A549 (cell line): ENCODE measurements at regions not wholly inside any gene's neighbourhood (a gene's known extent, or its start where the extent isn't known, plus 50 kb on each side); places are given as distances from the start of the nearest gene placed in this dataset.

ENCODE experiments used
- ATAC-seq, 2 experiments: fragments of 200-7000 bp in 1 of 2; fragments of >200 bp in 1 of 2; cut with Nextera tagmentation in 1 of 2; cut with Tn5 transposase in 1 of 2; 3 replicates each; pipeline versions ENCODE4 v1.8.0 to v1.9.1; 2018 to 2020; ENCODE audit warnings: mild to moderate bottlenecking in 1 of 2, moderate library complexity in 1 of 2
- CTCF ChIA-PET: fragments of 300-600 bp; sonication (Branson Sonifier 250); formaldehyde crosslinking; extraction: SDS; loops from one replicate; lab custom pipeline; 2021; ENCODE audit warnings: antibody characterized with exemption, inconsistent platforms; lab: Yijun Ruan, JAX
- POLR2A ChIA-PET: fragments of 350-600 bp; formaldehyde crosslinking; extraction: SDS; loops from one replicate; lab custom pipeline; 2021; ENCODE audit warnings: antibody characterized with exemption, inconsistent platforms; lab: Yijun Ruan, JAX
- DNase-seq, 2 experiments: peaks; one replicate each; pipeline versions ENCODE4 v3.0.0 to v3.0.0-alpha.2; 2011 to 2016; ENCODE audit warnings: low read depth in 1 of 2, low spot score in 1 of 2
- FAIRE-seq: peaks from 2 replicates; lab custom pipeline; 2011; peaks lifted over from hg19 to GRCh38; lab: Jason Lieb, UNC
- H3K27ac ChIP-seq, 2 experiments: fragments of >200 bp; sonication (Bioruptor Twin); formaldehyde crosslinking; 3 replicates each; pipeline ENCODE4 v1.5.1; 2016 to 2017
- H3K4me1 ChIP-seq: fragments of >200 bp; sonication (Bioruptor Twin); formaldehyde crosslinking; 3 replicates; pipeline ENCODE4 v1.6.1; 2016
- H3K4me2 ChIP-seq: fragments of >200 bp; sonication (Bioruptor Twin); formaldehyde crosslinking; 3 replicates; pipeline ENCODE4 v1.6.1; 2016
- H3K4me3 ChIP-seq: fragments of >200 bp; sonication (Bioruptor Twin); formaldehyde crosslinking; 3 replicates; pipeline ENCODE4 v1.5.1; 2016
- H3K9me3 ChIP-seq: fragments of >200 bp; sonication (Bioruptor Twin); formaldehyde crosslinking; 3 replicates; pipeline ENCODE4 v1.6.1; 2016
- BHLHE40 ChIP-seq: IDR thresholded peaks from 2 replicates; pipeline ENCODE4 v1.6.1; 2012; ENCODE audit warnings: low read depth, low read length, inconsistent platforms
- EHF ChIP-seq: fragments of 250-450 bp; sonication (Bioruptor Pico); IDR thresholded peaks from 2 replicates; pipeline ENCODE4 v1.5.0; 2020; ENCODE audit warnings: mild to moderate bottlenecking
- FOSL2 ChIP-seq, 2 experiments: fragments of 450-650 bp in 1 of 2; fragments of >200 bp in 1 of 2; sonication (Bioruptor Twin) in 1 of 2; formaldehyde crosslinking; IDR thresholded peaks; 2 replicates each; pipeline versions ENCODE4 v1.5.0 to v1.6.1; 2016 to 2020; ENCODE audit warnings: mild to moderate bottlenecking in 1 of 2, moderate library complexity in 1 of 2
- HDAC2 ChIP-seq: fragments of 200-600 bp; sonication (generic); IDR thresholded peaks from 2 replicates; pipeline ENCODE4 v1.6.1; 2016
- HEYL ChIP-seq: fragments of 250-450 bp; sonication (Bioruptor Pico); IDR thresholded peaks from 2 replicates; pipeline ENCODE4 v1.8.0; 2021; ENCODE audit warnings: mild to moderate bottlenecking, moderate library complexity
- HOXB5 ChIP-seq: fragments of 250-450 bp; sonication (Bioruptor Pico); IDR thresholded peaks from 2 replicates; pipeline ENCODE4 v1.5.0; 2020; ENCODE audit warnings: mild to moderate bottlenecking, moderate library complexity
- KDM1A ChIP-seq: fragments of 200-600 bp; sonication (generic); IDR thresholded peaks from 2 replicates; pipeline ENCODE4 v1.6.1; 2016; ENCODE audit warnings: low read depth, mild to moderate bottlenecking
- NPAS2 ChIP-seq: fragments of 250-450 bp; sonication (Bioruptor Pico); IDR thresholded peaks from 2 replicates; pipeline ENCODE4 v1.8.0; 2022; ENCODE audit warnings: mild to moderate bottlenecking, moderate library complexity, borderline replicate concordance
- NR3C1 ChIP-seq: fragments of >200 bp; sonication (Bioruptor Twin); formaldehyde crosslinking; IDR thresholded peaks from 3 replicates; pipeline ENCODE4 v1.6.1; 2017
- POLR2A ChIP-seq: IDR thresholded peaks from 2 replicates; pipeline ENCODE4 v1.6.1; 2012; ENCODE audit warnings: mild to moderate bottlenecking, low read length
- RCOR1 ChIP-seq: fragments of 150-350 bp; IDR thresholded peaks from 2 replicates; pipeline ENCODE4 v1.6.1; 2014; ENCODE audit warnings: antibody characterized with exemption, low read length, low read depth
- SREBF2 ChIP-seq: fragments of 450-650 bp; IDR thresholded peaks from 2 replicates; pipeline ENCODE4 v1.6.1; 2014; ENCODE audit warnings: mild to moderate bottlenecking, moderate library complexity
- TP53 ChIP-seq: fragments of 250-450 bp; sonication (Bioruptor Pico); IDR thresholded peaks from 2 replicates; pipeline ENCODE4 v1.5.0; 2021; ENCODE audit warnings: mild to moderate bottlenecking, moderate library complexity
- ZNF302 ChIP-seq: fragments of 250-450 bp; sonication (Bioruptor Pico); IDR thresholded peaks from 2 replicates; pipeline ENCODE4 v1.9.0; 2021; ENCODE audit warnings: inconsistent platforms, mild to moderate bottlenecking, moderate library complexity
- ZSCAN20 ChIP-seq: fragments of 250-450 bp; sonication (Bioruptor Pico); IDR thresholded peaks from 2 replicates; pipeline ENCODE4 v1.8.0; 2022; ENCODE audit warnings: mild to moderate bottlenecking, moderate library complexity
- WGBS: methylation state at CpG from one replicate; pipeline ENCODE4 v1.1.6; 2017; ENCODE audit errors: missing lambda C conversion rate; 5-methylcytosine and 5-hydroxymethylcytosine counted together
- TF ChIP-seq, protein P1 (sequence below): fragments of >200 bp; sonication (Bioruptor Twin); formaldehyde crosslinking; IDR thresholded peaks from 2 replicates; pipeline ENCODE4 v1.6.1; 2016
- TF ChIP-seq, protein P2 (sequence below): fragments of 450-650 bp; IDR thresholded peaks from 2 replicates; pipeline ENCODE4 v1.6.1; 2014; ENCODE audit warnings: antibody characterized with exemption
- TF ChIP-seq, protein P3 (sequence below): IDR thresholded peaks from 2 replicates; pipeline ENCODE4 v1.6.1; 2012
- TF ChIP-seq, protein P4 (sequence below): fragments of 250-450 bp; sonication (Bioruptor Pico); IDR thresholded peaks from 2 replicates; pipeline ENCODE4 v1.5.0; 2021; ENCODE audit warnings: mild to moderate bottlenecking, moderate library complexity, borderline replicate concordance
- TF ChIP-seq, protein P5 (sequence below): fragments of 200-600 bp; sonication (generic); IDR thresholded peaks from 2 replicates; pipeline ENCODE4 v1.6.1; 2016; ENCODE audit warnings: antibody characterized with exemption, mild to moderate bottlenecking, moderate library complexity
- TF ChIP-seq, protein P6 (sequence below): IDR thresholded peaks from 2 replicates; pipeline ENCODE4 v1.6.1; 2012; ENCODE audit warnings: low read depth, borderline replicate concordance

DNA sequence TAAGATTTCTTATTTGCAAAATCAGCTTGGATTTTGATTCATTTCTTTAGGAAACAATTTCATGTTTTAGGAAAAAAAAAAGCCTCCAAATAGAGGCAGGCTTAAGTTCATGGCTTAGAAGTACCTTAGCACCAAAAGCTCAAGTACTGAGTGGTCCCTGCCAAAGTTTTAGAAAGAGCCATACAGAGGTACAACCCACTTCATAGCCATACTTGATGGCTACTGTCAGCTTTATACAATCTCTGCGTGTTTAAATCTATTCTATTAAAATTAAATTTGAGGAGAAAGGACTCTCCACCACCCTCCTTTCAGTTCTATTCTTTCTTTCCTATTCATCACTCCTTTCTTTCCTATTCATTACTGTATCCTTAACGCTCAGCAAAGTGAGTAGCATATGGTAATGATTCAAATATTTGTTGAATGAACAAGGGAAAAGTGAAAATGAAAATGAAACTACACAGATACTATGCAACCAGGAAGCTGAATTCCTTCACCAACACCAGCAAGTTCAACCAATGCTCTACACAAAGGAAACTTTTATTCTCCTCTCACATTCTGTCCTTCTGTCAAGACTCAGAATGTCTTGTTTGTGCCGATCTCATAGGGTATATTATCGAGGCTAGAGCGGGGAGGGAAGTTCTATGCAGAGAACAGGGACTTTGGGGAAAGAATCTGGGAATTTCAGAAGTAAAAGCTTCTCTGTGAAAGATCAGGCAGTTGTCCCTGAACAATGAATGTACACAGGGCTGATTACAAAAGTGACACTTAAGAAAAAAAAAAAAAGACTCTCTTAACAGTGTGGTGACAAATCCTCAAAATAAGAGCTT is 138.6 kb upstream of the SPEF2 start:
- FAIRE-seq (no peak), DNase-seq (no peak), ATAC-seq (peak in 1 of 2 experiments; percentile 34; a peak in 1 of 6 replicates)
- TF ChIP-seq, protein P1, sequence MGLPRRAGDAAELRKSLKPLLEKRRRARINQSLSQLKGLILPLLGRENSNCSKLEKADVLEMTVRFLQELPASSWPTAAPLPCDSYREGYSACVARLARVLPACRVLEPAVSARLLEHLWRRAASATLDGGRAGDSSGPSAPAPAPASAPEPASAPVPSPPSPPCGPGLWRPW = no peak
- TF ChIP-seq POLR2A = no peak
- no peak for TF ChIP-seq FOSL2 (IDR thresholded peaks at IDR 0.05)
- no peak for TF ChIP-seq FOSL2 (CRISPR knock-in tag; IDR thresholded peaks at IDR 0.05)
- TF ChIP-seq NR3C1 = no peak
- no peak for TF ChIP-seq TP53
- TF ChIP-seq, protein P2, sequence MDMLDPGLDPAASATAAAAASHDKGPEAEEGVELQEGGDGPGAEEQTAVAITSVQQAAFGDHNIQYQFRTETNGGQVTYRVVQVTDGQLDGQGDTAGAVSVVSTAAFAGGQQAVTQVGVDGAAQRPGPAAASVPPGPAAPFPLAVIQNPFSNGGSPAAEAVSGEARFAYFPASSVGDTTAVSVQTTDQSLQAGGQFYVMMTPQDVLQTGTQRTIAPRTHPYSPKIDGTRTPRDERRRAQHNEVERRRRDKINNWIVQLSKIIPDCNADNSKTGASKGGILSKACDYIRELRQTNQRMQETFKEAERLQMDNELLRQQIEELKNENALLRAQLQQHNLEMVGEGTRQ = no peak
- H3K27ac ChIP-seq = peak overlapping the region in 1 of 2 experiments; percentile 56; a peak in 1 of 6 replicates
- ChIA-PET CTCF (no interaction called here), POLR2A (no interaction called here)
- H3K9me3 ChIP-seq = no peaks in the 10 kb centered on the region
- peak overlapping the region; percentile 30 for H3K4me3 ChIP-seq
- 13% methylated on average over 5 of the region's 5 CpGs for WGBS
- H3K4me1 ChIP-seq = no peaks in the 10 kb centered on the region
- H3K4me2 ChIP-seq = peak overlapping the region; percentile 62

DNA sequence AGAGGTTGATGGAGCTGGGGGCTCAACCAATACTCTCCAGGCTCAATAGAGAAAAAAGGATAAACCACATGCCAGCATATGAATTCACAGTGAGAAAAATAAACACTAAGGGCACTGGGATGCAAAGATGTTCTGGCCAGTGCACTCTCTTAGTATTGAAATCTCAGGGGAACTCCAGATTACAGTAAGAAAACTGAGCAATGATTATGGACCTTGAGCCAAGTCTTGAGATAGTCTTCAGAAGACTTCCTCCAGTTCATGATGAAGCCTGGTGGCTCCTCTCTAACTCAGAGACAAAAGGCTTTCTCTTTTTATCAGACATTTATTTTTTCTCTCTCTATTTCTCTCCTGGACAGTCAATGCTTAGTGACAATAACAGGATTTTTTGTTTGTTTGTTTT is 139.8 kb upstream of the SPEF2 start:
- no peaks in the 10 kb centered on the region for H3K9me3 ChIP-seq
- no peak for TF ChIP-seq NPAS2 (CRISPR knock-in tag)
- TF ChIP-seq POLR2A = no peak
- TF ChIP-seq ZNF302 (CRISPR knock-in tag) = no peak
- no peak for TF ChIP-seq TP53
- no peak for TF ChIP-seq FOSL2 (IDR thresholded peaks at IDR 0.05)
- TF ChIP-seq FOSL2 (CRISPR knock-in tag; IDR thresholded peaks at IDR 0.05) = no peak
- no peak overlapping the region for H3K4me3 ChIP-seq
- no peak overlapping the region for H3K4me2 ChIP-seq
- ATAC-seq (no peak), FAIRE-seq (no peak), DNase-seq (no peak)
- ChIA-PET CTCF (interaction anchor here (0.6 kb wide), 1 partner anchor 942 kb away, joined by 3 read pairs; no protein-coding TSS in a partner anchor), POLR2A (no interaction called here)
- H3K27ac ChIP-seq = no peak overlapping the region
- H3K4me1 ChIP-seq = no peaks in the 10 kb centered on the region

DNA sequence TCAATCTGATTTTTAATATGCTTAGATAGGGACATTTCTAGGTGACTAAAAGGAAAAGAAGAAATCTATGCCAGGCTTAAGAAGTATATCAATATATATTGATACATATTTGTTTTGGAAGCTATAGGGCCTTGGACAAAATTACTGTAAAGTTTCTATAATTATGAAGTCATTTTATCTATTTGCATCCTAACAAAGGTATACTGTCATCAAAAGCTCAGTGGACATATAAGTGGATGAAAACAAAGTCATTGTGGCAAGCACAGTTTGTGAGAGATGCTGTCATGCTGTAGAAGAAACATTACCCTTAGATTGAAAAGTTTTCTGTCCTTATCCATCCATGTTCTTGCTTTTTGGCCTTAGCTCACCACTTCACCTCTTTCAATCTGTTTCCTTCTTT is 140.3 kb upstream of the SPEF2 start:
- no peaks in the 10 kb centered on the region for H3K4me1 ChIP-seq
- H3K4me3 ChIP-seq = no peak overlapping the region
- ChIA-PET CTCF (interaction anchor here (0.6 kb wide), 1 partner anchor 943 kb away, joined by 3 read pairs; no protein-coding TSS in a partner anchor), POLR2A (no interaction called here)
- no peak for DNase-seq
- TF ChIP-seq KDM1A (no peak), EHF (CRISPR knock-in tag) (no peak), RCOR1 (no peak), HOXB5 (CRISPR knock-in tag) (no peak), ZSCAN20 (CRISPR knock-in tag) (no peak), HDAC2 (no peak), SREBF2 (no peak), NPAS2 (CRISPR knock-in tag) (no peak), HEYL (CRISPR knock-in tag) (no peak), BHLHE40 (no peak), TP53 (no peak)
- TF ChIP-seq, protein P3, sequence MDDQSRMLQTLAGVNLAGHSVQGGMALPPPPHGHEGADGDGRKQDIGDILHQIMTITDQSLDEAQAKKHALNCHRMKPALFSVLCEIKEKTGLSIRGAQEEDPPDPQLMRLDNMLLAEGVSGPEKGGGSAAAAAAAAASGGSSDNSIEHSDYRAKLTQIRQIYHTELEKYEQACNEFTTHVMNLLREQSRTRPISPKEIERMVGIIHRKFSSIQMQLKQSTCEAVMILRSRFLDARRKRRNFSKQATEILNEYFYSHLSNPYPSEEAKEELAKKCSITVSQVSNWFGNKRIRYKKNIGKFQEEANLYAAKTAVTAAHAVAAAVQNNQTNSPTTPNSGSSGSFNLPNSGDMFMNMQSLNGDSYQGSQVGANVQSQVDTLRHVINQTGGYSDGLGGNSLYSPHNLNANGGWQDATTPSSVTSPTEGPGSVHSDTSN = no peak
- TF ChIP-seq, protein P4, sequence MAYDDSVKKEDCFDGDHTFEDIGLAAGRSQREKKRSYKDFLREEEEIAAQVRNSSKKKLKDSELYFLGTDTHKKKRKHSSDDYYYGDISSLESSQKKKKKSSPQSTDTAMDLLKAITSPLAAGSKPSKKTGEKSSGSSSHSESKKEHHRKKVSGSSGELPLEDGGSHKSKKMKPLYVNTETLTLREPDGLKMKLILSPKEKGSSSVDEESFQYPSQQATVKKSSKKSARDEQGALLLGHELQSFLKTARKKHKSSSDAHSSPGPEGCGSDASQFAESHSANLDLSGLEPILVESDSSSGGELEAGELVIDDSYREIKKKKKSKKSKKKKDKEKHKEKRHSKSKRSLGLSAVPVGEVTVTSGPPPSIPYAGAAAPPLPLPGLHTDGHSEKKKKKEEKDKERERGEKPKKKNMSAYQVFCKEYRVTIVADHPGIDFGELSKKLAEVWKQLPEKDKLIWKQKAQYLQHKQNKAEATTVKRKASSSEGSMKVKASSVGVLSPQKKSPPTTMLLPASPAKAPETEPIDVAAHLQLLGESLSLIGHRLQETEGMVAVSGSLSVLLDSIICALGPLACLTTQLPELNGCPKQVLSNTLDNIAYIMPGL (CRISPR knock-in tag) = no peak
- TF ChIP-seq, protein P2 = no peak
- TF ChIP-seq, protein P1 = no peak
- TF ChIP-seq, protein P5, sequence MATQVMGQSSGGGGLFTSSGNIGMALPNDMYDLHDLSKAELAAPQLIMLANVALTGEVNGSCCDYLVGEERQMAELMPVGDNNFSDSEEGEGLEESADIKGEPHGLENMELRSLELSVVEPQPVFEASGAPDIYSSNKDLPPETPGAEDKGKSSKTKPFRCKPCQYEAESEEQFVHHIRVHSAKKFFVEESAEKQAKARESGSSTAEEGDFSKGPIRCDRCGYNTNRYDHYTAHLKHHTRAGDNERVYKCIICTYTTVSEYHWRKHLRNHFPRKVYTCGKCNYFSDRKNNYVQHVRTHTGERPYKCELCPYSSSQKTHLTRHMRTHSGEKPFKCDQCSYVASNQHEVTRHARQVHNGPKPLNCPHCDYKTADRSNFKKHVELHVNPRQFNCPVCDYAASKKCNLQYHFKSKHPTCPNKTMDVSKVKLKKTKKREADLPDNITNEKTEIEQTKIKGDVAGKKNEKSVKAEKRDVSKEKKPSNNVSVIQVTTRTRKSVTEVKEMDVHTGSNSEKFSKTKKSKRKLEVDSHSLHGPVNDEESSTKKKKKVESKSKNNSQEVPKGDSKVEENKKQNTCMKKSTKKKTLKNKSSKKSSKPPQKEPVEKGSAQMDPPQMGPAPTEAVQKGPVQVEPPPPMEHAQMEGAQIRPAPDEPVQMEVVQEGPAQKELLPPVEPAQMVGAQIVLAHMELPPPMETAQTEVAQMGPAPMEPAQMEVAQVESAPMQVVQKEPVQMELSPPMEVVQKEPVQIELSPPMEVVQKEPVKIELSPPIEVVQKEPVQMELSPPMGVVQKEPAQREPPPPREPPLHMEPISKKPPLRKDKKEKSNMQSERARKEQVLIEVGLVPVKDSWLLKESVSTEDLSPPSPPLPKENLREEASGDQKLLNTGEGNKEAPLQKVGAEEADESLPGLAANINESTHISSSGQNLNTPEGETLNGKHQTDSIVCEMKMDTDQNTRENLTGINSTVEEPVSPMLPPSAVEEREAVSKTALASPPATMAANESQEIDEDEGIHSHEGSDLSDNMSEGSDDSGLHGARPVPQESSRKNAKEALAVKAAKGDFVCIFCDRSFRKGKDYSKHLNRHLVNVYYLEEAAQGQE = no peak
- TF ChIP-seq, protein P6, sequence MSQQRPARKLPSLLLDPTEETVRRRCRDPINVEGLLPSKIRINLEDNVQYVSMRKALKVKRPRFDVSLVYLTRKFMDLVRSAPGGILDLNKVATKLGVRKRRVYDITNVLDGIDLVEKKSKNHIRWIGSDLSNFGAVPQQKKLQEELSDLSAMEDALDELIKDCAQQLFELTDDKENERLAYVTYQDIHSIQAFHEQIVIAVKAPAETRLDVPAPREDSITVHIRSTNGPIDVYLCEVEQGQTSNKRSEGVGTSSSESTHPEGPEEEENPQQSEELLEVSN = no peak
- no peak overlapping the region for H3K4me2 ChIP-seq
- H3K27ac ChIP-seq = no peak overlapping the region
- no peak for FAIRE-seq
- no peak for ATAC-seq
- H3K9me3 ChIP-seq = no peaks in the 10 kb centered on the region
